ENCODE measurements at regions not wholly inside any gene's neighbourhood (a gene's known extent, or its start where the extent isn't known, plus 50 kb on each side); places are given as distances from the start of the nearest gene placed in this dataset.

DNA sequence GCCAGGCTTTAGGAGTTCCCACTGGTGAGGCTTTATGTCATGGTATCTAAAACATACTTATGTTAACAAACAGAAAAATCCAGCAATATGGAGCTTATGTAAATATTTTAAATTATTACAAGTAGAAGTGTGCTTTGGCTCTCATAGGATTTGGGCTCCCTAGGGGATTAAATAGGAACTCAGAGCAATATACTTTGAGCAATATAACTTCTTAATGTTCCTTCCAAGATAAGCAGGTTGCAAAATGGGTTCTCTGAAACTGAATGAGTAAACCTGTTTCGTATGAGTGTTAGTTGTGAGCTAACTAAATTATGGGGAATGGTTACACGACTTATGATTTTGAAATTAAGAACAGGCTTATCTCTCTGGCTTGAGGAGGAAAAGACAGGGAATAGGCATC lies 366.1 kb upstream of the ZNF385D start:
- H3K4me3 Mint-ChIP-seq (ENCODE audit: unreplicated experiment) = no peak overlapping the region

DNA sequence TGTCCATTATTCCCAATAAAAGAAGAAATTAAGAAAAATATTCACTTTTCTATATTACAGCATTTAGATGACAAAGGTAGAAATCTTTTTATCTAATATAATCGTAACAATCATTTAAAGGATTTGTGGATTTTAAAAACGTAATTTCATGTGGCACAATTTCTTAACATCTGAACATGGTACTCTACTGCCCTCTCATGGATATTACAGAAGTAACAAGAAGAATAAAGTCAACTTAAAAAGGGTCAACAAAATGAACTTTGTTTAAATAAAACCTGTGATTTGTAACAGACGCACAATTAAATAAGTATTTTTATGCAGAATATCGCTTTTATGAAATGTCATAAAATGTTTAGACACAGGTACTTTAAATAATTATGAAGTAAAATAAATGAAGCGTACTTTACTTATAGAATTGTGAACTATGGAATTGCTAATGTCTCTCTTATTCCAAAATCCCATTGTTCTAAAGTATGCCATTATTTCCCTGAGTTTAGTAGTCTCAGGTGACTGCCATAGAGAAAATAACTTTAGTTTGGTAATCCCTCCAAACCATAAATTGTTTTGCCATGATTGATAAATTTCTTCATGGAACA lies 366.8 kb upstream of the ZNF385D start:
- Mint-ChIP-seq H3K4me1 (ENCODE audit: unreplicated experiment) (no peaks in the 10 kb centered on the region), H3K9me3 (ENCODE audit: unreplicated experiment) (no peaks in the 10 kb centered on the region), H3K4me3 (ENCODE audit: unreplicated experiment) (no peak overlapping the region), H3K27me3 (ENCODE audit: unreplicated experiment) (no peaks in the 10 kb centered on the region), H3K36me3 (ENCODE audit: low read depth, unreplicated experiment) (no peaks in the 10 kb centered on the region), H3K27ac (ENCODE audit: unreplicated experiment) (no peak overlapping the region)
- no peak for DNase-seq (ENCODE audit: low spot score)
- peak; percentile 65 for TF ChIP-seq CTCF (IDR thresholded peaks at IDR 0.05; ENCODE audit: unreplicated experiment)

More for the DNA sequence above, 366.1 kb upstream of the ZNF385D start:
- H3K36me3 Mint-ChIP-seq (ENCODE audit: low read depth, unreplicated experiment) = no peaks in the 10 kb centered on the region
- H3K4me1 Mint-ChIP-seq (ENCODE audit: unreplicated experiment) = no peaks in the 10 kb centered on the region
- no peak for DNase-seq (ENCODE audit: low spot score)
- H3K9me3 Mint-ChIP-seq (ENCODE audit: unreplicated experiment) = no peaks in the 10 kb centered on the region
- no peaks in the 10 kb centered on the region for H3K27me3 Mint-ChIP-seq (ENCODE audit: unreplicated experiment)
- no peak for TF ChIP-seq CTCF (IDR thresholded peaks at IDR 0.05; ENCODE audit: unreplicated experiment)
- H3K27ac Mint-ChIP-seq (ENCODE audit: unreplicated experiment) = no peak overlapping the region

GRCh38 chr3:22118542-22118941 lies 367.5 kb upstream of the ZNF385D start:
- Mint-ChIP-seq H3K27me3 (ENCODE audit: unreplicated experiment) (no peaks in the 10 kb centered on the region), H3K4me3 (ENCODE audit: unreplicated experiment) (no peak overlapping the region), H3K9me3 (ENCODE audit: unreplicated experiment) (no peaks in the 10 kb centered on the region), H3K36me3 (ENCODE audit: low read depth, unreplicated experiment) (no peaks in the 10 kb centered on the region), H3K4me1 (ENCODE audit: unreplicated experiment) (no peaks in the 10 kb centered on the region), H3K27ac (ENCODE audit: unreplicated experiment) (no peak overlapping the region)
- no peak for DNase-seq (ENCODE audit: low spot score)
- TF ChIP-seq CTCF (IDR thresholded peaks at IDR 0.05; ENCODE audit: unreplicated experiment) = no peak

DNA sequence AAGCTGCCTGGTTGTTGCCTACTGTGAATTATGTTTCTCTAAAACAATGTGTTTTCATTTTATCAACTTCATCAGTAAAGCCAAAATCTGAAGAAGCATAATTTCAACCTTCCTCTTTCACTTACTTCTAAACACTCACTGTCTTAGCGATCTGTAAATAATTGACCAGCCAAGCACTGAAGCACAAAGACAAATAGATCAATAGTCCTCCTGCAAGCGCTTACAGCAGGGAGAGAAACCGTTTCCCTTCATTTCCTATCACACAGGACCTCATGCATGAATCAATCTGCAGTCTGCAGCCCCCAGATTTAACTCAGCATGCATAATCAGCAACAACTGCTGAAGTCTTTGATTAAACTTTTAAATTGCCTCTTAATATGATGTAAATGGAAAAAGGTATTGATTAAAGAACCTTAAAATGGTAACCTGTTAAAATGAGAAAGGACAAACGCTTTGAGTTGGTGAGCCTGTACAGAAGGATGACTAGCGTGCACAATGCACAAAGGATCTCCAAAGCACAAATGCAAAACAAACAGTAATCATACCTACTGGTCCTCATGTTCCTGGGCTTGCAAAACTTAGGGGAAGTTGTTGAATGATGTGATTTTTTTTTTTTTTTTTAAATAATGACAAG lies 370.2 kb upstream of the ZNF385D start:
- Mint-ChIP-seq H3K27ac (ENCODE audit: unreplicated experiment) (no peak overlapping the region), H3K36me3 (ENCODE audit: low read depth, unreplicated experiment) (no peaks in the 10 kb centered on the region), H3K4me1 (ENCODE audit: unreplicated experiment) (no peaks in the 10 kb centered on the region), H3K27me3 (ENCODE audit: unreplicated experiment) (no peaks in the 10 kb centered on the region), H3K4me3 (ENCODE audit: unreplicated experiment) (no peak overlapping the region), H3K9me3 (ENCODE audit: unreplicated experiment) (no peaks in the 10 kb centered on the region)
- no peak for TF ChIP-seq CTCF (IDR thresholded peaks at IDR 0.05; ENCODE audit: unreplicated experiment)
- no peak for DNase-seq (ENCODE audit: low spot score)

DNA sequence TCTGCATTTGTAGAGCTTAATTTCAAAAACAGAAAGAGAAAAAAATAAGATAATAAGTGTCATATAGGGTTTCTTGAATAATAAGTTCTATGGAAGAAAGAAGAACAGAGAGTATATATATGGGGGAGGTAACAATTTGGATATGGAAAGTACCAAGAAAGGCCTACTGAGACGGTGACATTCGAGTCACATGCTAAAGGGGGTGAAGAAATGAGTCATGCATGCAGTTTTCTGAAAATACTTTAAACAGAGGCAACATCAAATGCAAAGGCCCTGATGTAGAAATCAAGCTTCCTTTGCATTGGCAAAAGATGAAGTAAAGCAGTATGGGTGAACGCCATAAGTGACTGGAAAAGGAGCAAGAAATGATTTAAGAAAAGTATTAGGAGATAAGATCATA lies 371.6 kb upstream of the ZNF385D start:
- Mint-ChIP-seq H3K36me3 (ENCODE audit: low read depth, unreplicated experiment) (no peaks in the 10 kb centered on the region), H3K27me3 (ENCODE audit: unreplicated experiment) (no peaks in the 10 kb centered on the region), H3K27ac (ENCODE audit: unreplicated experiment) (no peak overlapping the region), H3K4me3 (ENCODE audit: unreplicated experiment) (no peak overlapping the region), H3K4me1 (ENCODE audit: unreplicated experiment) (no peaks in the 10 kb centered on the region), H3K9me3 (ENCODE audit: unreplicated experiment) (no peaks in the 10 kb centered on the region)
- no peak for TF ChIP-seq CTCF (IDR thresholded peaks at IDR 0.05; ENCODE audit: unreplicated experiment)
- no peak for DNase-seq (ENCODE audit: low spot score)

All from endothelial cell (in vitro differentiated cells).